Endothelial cell of umbilical vein (primary cell): ENCODE measurements at regions not wholly inside any gene's neighbourhood (a gene's known extent, or its start where the extent isn't known, plus 50 kb on each side); places are given as distances from the start of the nearest gene placed in this dataset.

ENCODE experiments used
- BruUV-seq: library from RNA; stranded (reverse); fragments of 400-500 nt; replicated peaks from 2 replicates; lab custom pipeline; 2021; lab: Mats Ljungman, UMichigan
- CTCF ChIA-PET: fragments of 300-600, 350-600 bp; sonication (Branson Sonifier 250); formaldehyde crosslinking; loops from one replicate; lab custom pipeline; 2021; ENCODE audit warnings: antibody characterized with exemption, inconsistent platforms; lab: Charles Lee
- POLR2A ChIA-PET: fragments of 300-600, 350-600 bp; sonication (Branson Sonifier 250); formaldehyde crosslinking; loops from one replicate; lab custom pipeline; 2021; ENCODE audit warnings: antibody characterized with exemption, inconsistent platforms; lab: Charles Lee
- DNase-seq: peaks from one replicate; pipeline ENCODE4 v3.0.0-alpha.2; 2011; ENCODE audit warnings: low read depth, low spot score
- FAIRE-seq: peaks from 2 replicates; lab custom pipeline; 2011; peaks lifted over from hg19 to GRCh38; lab: Jason Lieb, UNC
- H2AFZ ChIP-seq: 2 replicates; pipeline ENCODE4 v1.6.0; 2012; ENCODE audit warnings: low read depth, low read length, control low read depth, inconsistent platforms
- H3K27ac ChIP-seq: 2 replicates; pipeline ENCODE4 v1.5.1; 2011; ENCODE audit warnings: low read depth, mild to moderate bottlenecking, control low read depth, low read length, moderate library complexity; ENCODE audit not compliant: insufficient read depth
- H3K27me3 ChIP-seq, 2 experiments: 2 replicates each; pipeline versions ENCODE4 v1.6.0 to v1.6.1; 2011; ENCODE audit warnings: low read length in 2 of 2, mixed read lengths in 1 of 2; ENCODE audit not compliant: control insufficient read depth in 2 of 2, insufficient read depth in 2 of 2
- H3K36me3 ChIP-seq, 2 experiments: 2 replicates in 1 of 2; 3 replicates in 1 of 2; pipeline ENCODE4 v1.5.1; 2011; ENCODE audit warnings: low read length in 2 of 2, mild to moderate bottlenecking in 1 of 2, moderate library complexity in 1 of 2; ENCODE audit not compliant: control insufficient read depth in 2 of 2, insufficient read depth in 2 of 2; ENCODE audit errors: extremely low read depth in 1 of 2
- H3K4me1 ChIP-seq: 3 replicates; pipeline ENCODE4 v1.5.1; 2011; ENCODE audit warnings: mild to moderate bottlenecking, low read length; ENCODE audit not compliant: control insufficient read depth, insufficient read depth; ENCODE audit errors: extremely low read depth
- H3K4me2 ChIP-seq: 2 replicates; pipeline ENCODE4 v1.6.1; 2011; ENCODE audit warnings: low read length, control low read depth, mixed read lengths; ENCODE audit not compliant: insufficient read depth
- H3K4me3 ChIP-seq, 3 experiments: fragments of 200-600 bp in 1 of 3; sonication (generic), shearing (Covaris generic) in 1 of 3; replicated peaks in 1 of 3; 2 replicates each; pipeline ENCODE4 v1.5.1; 2011 to 2016; ENCODE audit warnings: control low read depth in 3 of 3, low read length in 3 of 3, mild to moderate bottlenecking in 2 of 3, inconsistent platforms in 1 of 3, low read depth in 1 of 3, moderate library complexity in 1 of 3; ENCODE audit not compliant: insufficient read depth in 1 of 3
- H3K79me2 ChIP-seq: 2 replicates; pipeline ENCODE4 v1.6.0; 2012; ENCODE audit warnings: low read length, inconsistent platforms; ENCODE audit not compliant: control insufficient read depth, insufficient read depth
- H3K9ac ChIP-seq: replicated peaks from 2 replicates; pipeline ENCODE3; 2011; ENCODE audit warnings: low read length, control low read depth; ENCODE audit not compliant: insufficient read depth; ENCODE audit errors: extremely low read depth
- H3K9me1 ChIP-seq: replicated peaks from 3 replicates; pipeline ENCODE4 v1.6.0; 2011; ENCODE audit warnings: mild to moderate bottlenecking, low read length; ENCODE audit not compliant: control insufficient read depth, insufficient read depth; ENCODE audit errors: extremely low read depth
- H3K9me3 ChIP-seq: replicated peaks from 2 replicates; pipeline ENCODE4 v1.5.1; 2012; ENCODE audit warnings: low read length, inconsistent platforms; ENCODE audit not compliant: control insufficient read depth, insufficient read depth
- H4K20me1 ChIP-seq: replicated peaks from 2 replicates; pipeline ENCODE3; 2011; ENCODE audit warnings: mild to moderate bottlenecking, low read length; ENCODE audit not compliant: control insufficient read depth, insufficient read depth; ENCODE audit errors: extremely low read depth
- CTCF ChIP-seq, 2 donors: IDR thresholded peaks; 1 replicate in 1 of 2; 2 replicates in 1 of 2; pipeline ENCODE4 v1.5.1; 2011; ENCODE audit warnings: low read length in 2 of 2, mild to moderate bottlenecking in 2 of 2, moderate library complexity in 2 of 2, control low read depth in 1 of 2, inconsistent platforms in 1 of 2, low read depth in 1 of 2; ENCODE audit not compliant: insufficient read depth in 1 of 2; ENCODE audit errors: extremely low read depth in 1 of 2
- EZH2 ChIP-seq: IDR thresholded peaks from 2 replicates; pipeline ENCODE4 v1.6.1; 2012; ENCODE audit warnings: borderline replicate concordance, low read depth, mild to moderate bottlenecking, moderate library complexity, low read length, inconsistent platforms; ENCODE audit not compliant: severe bottlenecking
- FOS ChIP-seq: IDR thresholded peaks from 2 replicates; pipeline ENCODE4 v1.6.1; 2011; ENCODE audit warnings: mild to moderate bottlenecking, low read length, moderate library complexity, borderline replicate concordance; ENCODE audit not compliant: insufficient read depth
- GATA2 ChIP-seq: IDR thresholded peaks from 2 replicates; pipeline ENCODE4 v1.7.0; 2011; ENCODE audit warnings: low read depth, mild to moderate bottlenecking, moderate library complexity, mixed read lengths, low read length; ENCODE audit not compliant: insufficient read length, insufficient read depth
- JUN ChIP-seq: IDR thresholded peaks from 2 replicates; pipeline ENCODE4 v1.6.1; 2011; ENCODE audit warnings: borderline replicate concordance, low read depth; ENCODE audit not compliant: insufficient read length, insufficient read depth
- MAX ChIP-seq: IDR thresholded peaks from 2 replicates; pipeline ENCODE4 v1.6.1; 2011; ENCODE audit not compliant: insufficient read depth, insufficient read length
- MYC ChIP-seq: IDR thresholded peaks from one replicate; pipeline ENCODE4 v1.6.1; 2011; ENCODE audit warnings: mild to moderate bottlenecking, low read depth, low read length
- POLR2A ChIP-seq: IDR thresholded peaks from 2 replicates; pipeline ENCODE4 v1.6.1; 2012; ENCODE audit warnings: low read depth, mild to moderate bottlenecking, control low read depth, low read length
- POLR2AphosphoS5 ChIP-seq: IDR thresholded peaks from 2 replicates; pipeline ENCODE4 v1.6.1; 2012; ENCODE audit warnings: low read depth, mild to moderate bottlenecking, control low read depth, low read length, moderate library complexity; ENCODE audit not compliant: insufficient read depth
- dilution Hi-C: fragments of 300-500 bp; cut with MboI; formaldehyde crosslinking; loops from one replicate; pipeline ENCODE4 v1.15.0; 2019; ENCODE audit warnings: low sequenced_read_pairs; ENCODE audit not compliant: extremely low pct_ligation_motif_present
- intact Hi-C: fragments of 100-400 bp; cut with micrococcal nuclease; formaldehyde crosslinking; loops from one replicate; pipeline ENCODE4 v1.10.0; 2022

GRCh38 chr3:194812176-194812575, 126.5 kb downstream of the FAM43A start:
- POLR2A ChIA-PET = no interaction called here
- Histone ChIP-seq H3K4me2 (no peak overlapping the region), H3K9ac (no peak overlapping the region), H2AFZ (no peak overlapping the region), H3K4me1 (no peaks in the 10 kb centered on the region), H3K27ac (no peak overlapping the region), H3K9me1 (no peaks in the 10 kb centered on the region), H4K20me1 (no peaks in the 10 kb centered on the region), H3K79me2 (no peaks in the 10 kb centered on the region), H3K36me3 (no peaks in the 10 kb centered on the region), H3K9me3 (no peaks in the 10 kb centered on the region), H3K4me3 (no peak overlapping the region), H3K27me3 (no peaks in the 10 kb centered on the region)
- CTCF ChIA-PET = no interaction called here
- no peak for FAIRE-seq
- no TSS peak for BruUV-seq
- intact Hi-C loops = no loop called here
- no peak for DNase-seq
- TF ChIP-seq FOS (no peak), MAX (no peak), EZH2 (no peak), POLR2AphosphoS5 (no peak), CTCF (IDR thresholded peaks at IDR 0.05; ENCODE audit: extremely low read depth in 1 of 2, insufficient read depth in 1 of 2, low read depth in 1 of 2, low read length in 2 of 2) (no peak), JUN (no peak), MYC (no peak), POLR2A (no peak), GATA2 (no peak)
- dilution Hi-C loops = no loop called here
